HUES64 (cell line): ENCODE measurements at regions not wholly inside any gene's neighbourhood (a gene's known extent, or its start where the extent isn't known, plus 50 kb on each side); places are given as distances from the start of the nearest gene placed in this dataset.

Experiments
- H3K27ac ChIP-seq: 2 replicates; pipeline ENCODE4 v1.7.0; 2013; ENCODE audit warnings: low read depth, low read length, inconsistent platforms
- H3K27me3 ChIP-seq: 2 replicates; pipeline ENCODE4 v1.6.1; 2013; ENCODE audit warnings: mild to moderate bottlenecking, low read length; ENCODE audit not compliant: insufficient read depth
- H3K36me3 ChIP-seq: 2 replicates; pipeline ENCODE4 v1.6.1; 2013; ENCODE audit warnings: mild to moderate bottlenecking, low read length; ENCODE audit not compliant: insufficient read depth
- H3K4me1 ChIP-seq: 2 replicates; pipeline ENCODE4 v1.6.1; 2013; ENCODE audit warnings: mild to moderate bottlenecking, low read length, moderate library complexity; ENCODE audit not compliant: insufficient read depth
- H3K4me3 ChIP-seq: 2 replicates; pipeline ENCODE4 v1.5.1; 2013; ENCODE audit warnings: mild to moderate bottlenecking, low read length, moderate library complexity
- H3K9ac ChIP-seq: 2 replicates; pipeline ENCODE4 v1.6.1; 2013; ENCODE audit warnings: mild to moderate bottlenecking, low read depth, low read length
- H3K9me3 ChIP-seq: 2 replicates; pipeline ENCODE4 v1.6.1; 2013; ENCODE audit warnings: low read depth, low read length; ENCODE audit not compliant: insufficient read depth
- WGBS: fragments of 150-250, 120-280 bp; methylation state at CpG from one replicate; pipeline ENCODE4 v1.1.7; 2013; ENCODE audit warnings: missing lambda C conversion rate; 5-methylcytosine and 5-hydroxymethylcytosine counted together

DNA sequence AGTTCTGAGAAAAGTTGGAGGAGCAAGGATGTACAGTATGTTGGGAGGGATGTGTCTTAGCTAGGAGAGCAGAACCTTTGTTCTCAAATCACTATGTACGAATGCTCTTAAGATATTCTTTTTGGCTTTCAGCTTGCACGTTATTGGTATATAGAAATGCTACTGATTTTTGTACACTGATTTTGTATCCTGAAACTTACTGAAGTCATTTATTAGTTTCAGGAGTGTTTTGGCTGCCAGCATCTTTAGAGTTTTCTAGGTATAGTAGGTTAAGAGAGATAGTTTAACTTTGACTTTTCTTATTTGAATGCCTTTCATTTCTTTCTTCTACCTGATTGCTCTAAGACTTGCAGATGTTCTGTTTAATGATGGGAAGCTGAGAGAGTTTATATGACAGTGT lies 442.8 kb upstream of the FBXO33 start:
- H3K9ac ChIP-seq: no peak overlapping the region
- H3K36me3 ChIP-seq: no peaks in the 10 kb centered on the region
- H3K4me1 ChIP-seq: peaks cover 20% of the 10 kb centered on the region; the same call in 1 of the 2 replicates

DNA sequence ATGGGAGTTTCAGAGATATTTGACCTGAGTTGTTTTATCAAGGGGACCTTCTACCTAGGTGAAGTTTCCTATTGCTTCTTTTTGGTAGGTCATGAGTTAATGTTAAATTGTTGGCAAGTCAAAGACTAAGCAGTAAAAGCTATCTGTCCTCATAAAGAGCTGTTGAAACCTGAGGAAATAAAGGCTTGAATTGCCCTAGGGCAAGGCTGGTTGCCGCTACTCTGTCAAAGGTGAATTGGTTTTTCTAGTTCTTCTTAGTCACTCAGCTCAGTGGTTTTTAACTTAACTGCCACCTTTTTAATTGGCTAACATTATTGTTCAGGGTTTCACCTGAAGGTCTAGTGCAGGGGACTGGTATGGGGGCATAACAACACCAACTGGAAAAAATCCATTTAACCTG lies 441.6 kb upstream of the FBXO33 start:
- Histone ChIP-seq H3K9me3 (no peaks in the 10 kb centered on the region), H3K9ac (no peak overlapping the region), H3K27ac (no peak overlapping the region), H3K27me3 (no peaks in the 10 kb centered on the region), H3K36me3 (no peaks in the 10 kb centered on the region), H3K4me3 (no peak overlapping the region), H3K4me1 (peaks cover 21% of the 10 kb centered on the region)
- WGBS: 67% methylated on average over 1 of the region's 1 CpG

More for the DNA sequence above, 442.8 kb upstream of the FBXO33 start:
- H3K27me3 ChIP-seq: no peaks in the 10 kb centered on the region
- no peaks in the 10 kb centered on the region for H3K9me3 ChIP-seq
- no peak overlapping the region for H3K27ac ChIP-seq
- WGBS: 97% methylated on average over 2 of the region's 2 CpGs
- H3K4me3 ChIP-seq: no peak overlapping the region

DNA sequence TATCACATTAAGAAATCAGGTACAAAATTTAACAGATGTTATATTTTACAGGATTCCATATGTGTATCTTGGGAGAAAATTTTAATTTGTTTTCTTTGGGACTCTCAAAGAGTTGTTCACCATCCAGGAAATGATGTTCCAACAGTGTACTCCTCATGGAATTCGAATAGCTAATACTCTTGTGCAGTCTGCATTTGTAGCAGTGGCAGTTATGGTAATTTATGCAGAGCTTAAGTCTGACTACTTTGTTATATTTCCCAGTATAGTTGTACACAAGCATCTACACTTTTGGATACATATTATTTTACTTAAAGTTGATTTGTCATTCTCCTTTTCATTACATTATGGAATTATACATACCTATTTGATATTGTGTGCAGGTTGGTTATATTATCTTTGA lies 436.7 kb upstream of the FBXO33 start:
- no peak overlapping the region for H3K27ac ChIP-seq
- no peaks in the 10 kb centered on the region for H3K27me3 ChIP-seq
- WGBS: 94% methylated on average over 1 of the region's 1 CpG
- H3K9me3 ChIP-seq: no peaks in the 10 kb centered on the region
- no peaks in the 10 kb centered on the region for H3K36me3 ChIP-seq
- peaks cover 17% of the 10 kb centered on the region for H3K4me1 ChIP-seq
- H3K9ac ChIP-seq: no peak overlapping the region
- no peak overlapping the region for H3K4me3 ChIP-seq

DNA sequence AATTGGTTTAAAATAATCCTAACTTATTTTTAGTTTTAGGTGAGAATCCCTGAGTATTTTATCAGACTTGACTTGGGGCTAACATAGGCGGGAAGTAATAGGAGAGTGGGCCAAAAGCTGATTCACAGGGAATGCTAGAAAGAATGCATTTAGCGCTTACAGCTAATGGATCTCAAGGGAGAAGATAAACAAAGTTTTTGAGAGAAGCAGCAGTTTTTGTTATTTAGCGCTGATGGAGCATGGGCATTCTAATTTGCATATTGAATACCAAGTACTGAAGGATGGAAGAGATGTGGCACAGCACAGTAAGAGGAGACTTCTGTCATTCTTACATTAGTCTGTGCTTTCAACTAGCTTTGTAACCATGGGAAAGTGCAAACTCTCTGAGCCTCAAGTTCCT lies 436.0 kb upstream of the FBXO33 start:
- Histone ChIP-seq H3K27ac (no peak overlapping the region), H3K9me3 (no peaks in the 10 kb centered on the region), H3K27me3 (no peaks in the 10 kb centered on the region), H3K36me3 (no peaks in the 10 kb centered on the region), H3K4me1 (peaks cover 12% of the 10 kb centered on the region), H3K9ac (no peak overlapping the region), H3K4me3 (no peak overlapping the region)
- 46% methylated on average over 3 of the region's 3 CpGs for WGBS

DNA sequence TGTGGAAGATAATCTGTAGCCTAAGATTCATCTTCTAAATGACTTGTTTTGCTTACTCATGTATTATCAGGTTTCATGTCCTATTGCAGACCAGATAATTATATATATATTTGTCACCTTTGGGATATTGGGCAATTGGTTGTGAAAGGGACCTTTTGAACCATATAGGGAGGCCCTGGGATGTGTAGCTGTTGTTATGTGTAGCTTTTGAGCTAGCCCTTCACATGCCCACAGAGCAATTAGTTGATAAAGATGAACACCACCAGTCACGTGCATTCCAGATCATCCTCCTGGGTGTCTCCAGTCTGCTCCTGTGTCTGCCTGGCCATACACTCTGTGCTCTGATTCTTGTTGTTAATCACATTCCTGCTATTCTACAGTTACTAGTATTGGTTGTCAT lies 431.2 kb upstream of the FBXO33 start:
- WGBS: 95% methylated on average over 1 of the region's 1 CpG

DNA sequence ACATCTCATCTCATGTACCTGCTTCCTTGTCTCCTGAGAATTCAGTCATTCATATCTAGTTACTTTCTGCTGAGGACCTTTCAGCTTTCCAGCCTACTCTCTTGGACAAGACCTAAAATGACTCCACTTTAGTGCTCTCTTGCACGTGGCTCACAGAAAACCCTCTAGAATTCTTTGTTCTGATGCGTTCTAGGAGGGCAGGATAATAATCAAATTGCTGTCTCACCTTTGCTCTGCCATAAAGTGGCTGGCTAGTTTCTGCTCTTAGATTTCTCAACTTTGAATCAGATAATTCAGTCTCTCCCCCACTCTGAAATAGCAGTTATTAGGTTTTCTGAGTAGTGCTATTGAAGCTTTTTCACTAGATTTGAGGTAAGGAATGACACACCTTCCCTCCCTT lies 429.5 kb upstream of the FBXO33 start:
- 93% methylated on average over 2 of the region's 2 CpGs for WGBS
- Histone ChIP-seq H3K9ac (no peak overlapping the region), H3K4me1 (no peaks in the 10 kb centered on the region; the same call in 1 of the 2 replicates), H3K27me3 (no peaks in the 10 kb centered on the region), H3K27ac (no peak overlapping the region), H3K4me3 (no peak overlapping the region), H3K36me3 (no peaks in the 10 kb centered on the region), H3K9me3 (no peaks in the 10 kb centered on the region)

More for the DNA sequence above, 431.2 kb upstream of the FBXO33 start:
- no peaks in the 10 kb centered on the region for H3K36me3 ChIP-seq
- no peak overlapping the region for H3K27ac ChIP-seq
- H3K9me3 ChIP-seq: no peaks in the 10 kb centered on the region
- H3K9ac ChIP-seq: no peak overlapping the region
- H3K4me1 ChIP-seq: peaks cover 7% of the 10 kb centered on the region
- no peaks in the 10 kb centered on the region for H3K27me3 ChIP-seq
- no peak overlapping the region for H3K4me3 ChIP-seq

DNA sequence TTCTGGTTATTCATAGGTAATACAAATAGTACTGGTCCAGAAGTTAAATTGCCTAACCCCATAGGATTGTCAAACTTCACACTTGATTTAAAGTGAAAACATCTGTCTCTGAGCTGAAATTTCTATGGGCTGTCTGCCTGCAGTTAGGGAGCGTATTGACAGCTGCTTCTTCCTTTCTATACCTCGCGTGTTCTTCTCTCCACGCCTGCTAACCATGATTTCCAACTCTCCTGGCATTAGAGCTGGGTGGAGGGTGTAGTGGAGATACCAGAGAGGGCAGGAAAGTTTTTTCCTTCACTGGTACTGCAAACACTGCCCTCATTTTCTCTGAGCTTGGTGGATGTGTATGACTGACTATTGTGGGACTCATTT lies 429.0 kb upstream of the FBXO33 start:
- Histone ChIP-seq H3K4me1 (no peaks in the 10 kb centered on the region; the same call in 1 of the 2 replicates), H3K36me3 (no peaks in the 10 kb centered on the region), H3K27me3 (no peaks in the 10 kb centered on the region), H3K9me3 (no peaks in the 10 kb centered on the region), H3K9ac (no peak overlapping the region), H3K4me3 (no peak overlapping the region), H3K27ac (no peak overlapping the region)
- WGBS: 92% methylated on average over 4 of the region's 4 CpGs

DNA sequence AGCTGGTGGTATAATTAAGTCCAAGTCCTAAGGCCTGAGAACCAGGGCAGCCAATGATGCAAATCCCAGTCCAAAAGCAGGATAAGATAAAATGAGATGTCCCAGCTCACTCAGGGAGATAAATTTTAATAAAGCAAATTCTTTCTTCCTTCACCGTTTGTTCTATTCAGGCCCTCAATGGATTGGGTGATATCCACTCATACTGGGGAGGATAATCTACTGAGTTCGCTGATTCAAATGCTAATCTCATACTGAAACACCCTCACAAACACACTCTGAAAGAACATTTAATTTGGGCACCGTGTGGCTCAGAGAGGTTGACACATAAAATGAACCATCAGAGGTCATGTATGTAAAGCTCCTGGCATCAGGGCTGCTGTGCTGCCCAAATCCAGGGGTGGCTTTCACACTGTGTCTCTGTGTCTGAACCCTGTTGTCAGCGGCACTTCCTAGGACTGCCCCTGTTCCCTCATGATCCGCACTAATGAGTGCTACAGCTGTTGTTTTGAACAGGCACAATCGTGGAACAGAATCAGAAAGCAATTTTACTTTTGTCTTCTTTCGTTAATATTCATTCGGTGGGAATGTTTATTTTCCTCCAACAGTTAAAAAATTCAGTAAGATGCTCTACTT lies 428.5 kb upstream of the FBXO33 start:
- H3K4me3 ChIP-seq: no peak overlapping the region
- no peaks in the 10 kb centered on the region; the same call in 1 of the 2 replicates for H3K4me1 ChIP-seq
- WGBS: 86% methylated on average over 7 of the region's 8 CpGs
- no peaks in the 10 kb centered on the region for H3K27me3 ChIP-seq
- no peaks in the 10 kb centered on the region for H3K36me3 ChIP-seq
- no peaks in the 10 kb centered on the region for H3K9me3 ChIP-seq
- H3K27ac ChIP-seq: no peak overlapping the region
- no peak overlapping the region for H3K9ac ChIP-seq

DNA sequence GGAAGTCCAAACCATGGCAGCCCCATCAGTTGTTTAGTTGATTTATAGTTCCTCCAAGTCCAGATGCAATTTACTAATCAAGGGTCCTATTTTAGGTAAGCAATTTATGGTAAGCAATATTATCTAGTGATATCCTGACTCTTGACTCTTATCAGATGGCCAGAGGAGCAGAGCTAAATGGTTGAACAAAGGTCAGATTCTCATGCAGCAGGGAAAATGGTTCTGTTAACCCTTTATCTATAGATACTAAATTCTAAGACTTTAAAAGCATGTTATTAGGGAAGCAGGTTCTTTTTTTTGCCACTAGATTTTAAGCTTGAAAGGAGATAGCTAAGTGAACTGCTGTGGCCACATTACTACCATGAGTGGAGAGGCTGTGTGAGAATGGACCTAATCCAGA lies 427.1 kb upstream of the FBXO33 start:
- no peak overlapping the region for H3K27ac ChIP-seq
- H3K36me3 ChIP-seq: no peaks in the 10 kb centered on the region
- no peak overlapping the region for H3K9ac ChIP-seq
- H3K4me3 ChIP-seq: no peak overlapping the region
- no peaks in the 10 kb centered on the region for H3K9me3 ChIP-seq
- H3K27me3 ChIP-seq: no peaks in the 10 kb centered on the region
- H3K4me1 ChIP-seq: no peaks in the 10 kb centered on the region; the same call in 1 of the 2 replicates

DNA sequence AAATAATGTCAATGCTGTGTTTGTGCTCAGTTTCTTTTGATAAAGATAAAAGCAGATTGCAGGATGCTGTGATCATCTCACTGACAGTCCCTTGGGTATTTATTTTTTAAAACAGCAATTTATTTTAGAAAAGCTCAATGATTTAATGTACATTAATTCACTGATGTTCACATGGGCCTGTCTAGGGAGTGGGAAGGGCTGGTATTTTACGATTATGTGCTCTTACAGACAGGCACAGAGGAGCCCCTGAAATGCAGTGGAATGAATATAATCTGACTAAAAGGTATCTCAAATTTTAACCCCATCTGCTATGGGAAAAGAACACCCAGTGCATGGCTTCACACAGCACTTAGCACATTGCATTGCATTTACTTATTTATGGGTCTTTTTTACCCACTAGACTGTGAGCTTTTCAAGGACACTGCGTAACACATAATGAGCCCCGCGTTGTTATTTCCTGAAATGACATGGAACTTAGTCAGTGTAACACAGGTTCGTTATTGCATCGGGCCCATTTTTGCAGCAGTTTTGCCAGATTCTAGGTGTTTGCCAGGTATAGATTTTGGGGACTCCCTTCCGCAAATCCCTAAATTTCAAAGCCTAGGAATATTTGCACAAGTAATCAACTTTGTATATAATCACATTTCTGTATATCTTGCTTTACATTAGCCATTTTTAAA lies 425.3 kb upstream of the FBXO33 start:
- no peaks in the 10 kb centered on the region for H3K9me3 ChIP-seq
- H3K4me1 ChIP-seq: no peaks in the 10 kb centered on the region; the same call in 1 of the 2 replicates
- no peaks in the 10 kb centered on the region for H3K36me3 ChIP-seq
- H3K9ac ChIP-seq: no peak overlapping the region
- no peak overlapping the region for H3K4me3 ChIP-seq
- 97% methylated on average over 7 of the region's 7 CpGs for WGBS
- H3K27me3 ChIP-seq: no peaks in the 10 kb centered on the region
- no peak overlapping the region for H3K27ac ChIP-seq

DNA sequence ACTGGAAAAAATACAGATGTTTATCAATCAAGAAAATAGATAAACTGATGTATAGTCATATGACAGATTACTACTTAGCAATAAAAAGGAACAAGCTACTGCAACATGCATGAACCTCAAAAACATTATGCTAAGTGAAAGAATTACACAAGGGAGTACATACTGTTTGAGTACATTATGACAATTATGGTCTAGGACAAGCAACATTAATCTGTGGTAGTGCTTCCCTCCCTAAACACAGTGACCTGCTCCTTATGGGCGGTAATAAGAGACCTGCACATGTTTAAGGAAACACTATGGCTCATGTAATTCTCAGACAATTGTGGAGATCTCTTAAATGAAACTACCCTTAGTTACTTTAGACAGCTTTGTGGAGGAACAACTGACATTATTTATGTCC lies 421.2 kb upstream of the FBXO33 start:
- Histone ChIP-seq H3K27me3 (no peaks in the 10 kb centered on the region), H3K4me1 (no peaks in the 10 kb centered on the region), H3K36me3 (no peaks in the 10 kb centered on the region), H3K4me3 (no peak overlapping the region), H3K27ac (no peak overlapping the region), H3K9ac (no peak overlapping the region), H3K9me3 (no peaks in the 10 kb centered on the region)
- 91% methylated on average over 1 of the region's 1 CpG for WGBS
